ENCODE measurements at regions not wholly inside any gene's neighbourhood (a gene's known extent, or its start where the extent isn't known, plus 50 kb on each side); places are given as distances from the start of the nearest gene placed in this dataset.
"Not testable (repeated sequence)": the region's sequence is repeated elsewhere in the genome, so short reads cannot be mapped to it uniquely, and the experiment has no call there.

DNA sequence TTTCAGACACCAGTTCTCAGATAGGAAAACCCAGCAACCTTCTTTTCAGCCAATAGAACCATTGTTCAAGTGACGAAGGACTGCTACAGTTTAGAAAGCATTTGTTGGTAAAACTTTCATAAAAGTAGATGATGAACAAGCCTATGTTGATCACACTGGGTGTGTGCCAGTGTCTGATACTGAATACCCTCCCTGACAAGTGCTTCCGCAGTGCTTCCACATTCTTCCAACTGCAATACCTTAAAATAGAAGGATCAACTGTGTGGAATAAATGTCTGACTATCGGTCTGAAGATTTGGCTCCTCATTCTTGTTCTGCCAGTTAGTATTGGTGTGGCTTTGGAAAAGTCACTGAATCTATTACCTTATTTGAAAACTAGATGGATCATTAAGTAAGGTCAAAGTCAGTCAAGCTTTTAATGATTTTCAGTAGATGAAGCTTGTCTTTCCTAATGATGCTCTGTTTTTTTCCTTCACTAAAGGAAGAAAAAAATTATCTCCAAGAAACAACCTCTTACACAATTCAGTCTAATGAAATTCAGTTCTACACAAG, 479.4 kb upstream of the CBLB start:
- no peak for DNase-seq (ENCODE audit: low read depth)

DNA sequence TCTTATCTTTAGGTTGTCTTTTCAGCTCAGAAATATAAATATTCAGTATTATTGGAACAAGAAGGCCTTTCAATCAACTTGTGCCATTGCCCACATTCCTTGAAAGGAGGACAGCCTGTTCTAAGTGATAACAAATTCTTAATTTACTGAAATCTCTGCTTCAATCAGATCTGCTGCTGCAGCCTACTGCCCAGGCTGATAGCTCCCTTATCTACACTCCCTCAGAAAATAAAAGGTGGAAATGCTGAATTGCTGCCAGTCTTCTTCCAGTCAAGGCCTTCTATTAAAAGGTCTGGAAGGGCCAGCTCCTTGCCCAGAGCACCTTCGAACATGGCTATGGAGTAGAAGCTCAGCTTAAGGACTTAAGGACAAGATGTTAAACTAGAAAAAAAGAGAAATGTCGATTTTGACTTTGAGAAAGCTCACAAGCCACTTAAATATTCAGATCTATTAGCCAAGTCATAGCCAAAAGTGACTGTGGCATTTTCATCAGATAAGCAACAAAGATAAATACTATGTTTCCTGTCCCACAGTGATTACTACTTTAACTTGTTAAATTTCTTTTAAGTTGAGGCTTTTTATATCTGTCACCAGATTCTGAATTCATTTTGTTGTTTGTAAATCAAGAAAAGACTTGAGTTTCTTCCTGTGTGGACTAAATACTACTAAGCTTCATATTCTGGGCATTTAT, 480.5 kb upstream of the CBLB start:
- no peak for DNase-seq (ENCODE audit: low read depth)

GRCh38 chr3:106355873-106356272, 487.1 kb upstream of the CBLB start:
- DNase-seq (ENCODE audit: low read depth): no peak

GRCh38 chr3:106359692-106360091, 490.9 kb upstream of the CBLB start:
- DNase-seq (ENCODE audit: low read depth): no peak

- not testable (repeated sequence) for DNase-seq (ENCODE audit: low read depth)
Measured at GRCh38 chr3:106360901-106361300, 492.1 kb upstream of the CBLB start.

DNA sequence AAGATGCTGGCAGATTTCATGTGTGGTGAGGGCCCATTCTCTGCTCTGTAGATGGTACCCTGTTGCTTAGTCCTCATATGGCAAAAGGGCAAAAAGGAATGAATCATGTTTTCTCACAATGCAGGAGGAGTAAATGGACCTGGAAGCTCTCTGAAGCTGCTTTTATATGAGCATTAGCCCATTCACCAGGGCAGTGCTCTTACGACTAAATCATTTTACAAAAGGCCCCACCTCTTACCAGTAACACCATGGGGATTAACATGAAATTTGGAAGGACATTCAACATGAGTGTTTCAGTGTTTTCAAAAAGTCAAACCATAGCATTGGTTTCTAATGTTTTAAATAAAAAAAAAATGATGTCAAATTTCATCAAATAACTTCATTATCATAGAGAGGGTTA, 495.7 kb upstream of the CBLB start:
- no peak for DNase-seq (ENCODE audit: low read depth)

- no peak for DNase-seq (ENCODE audit: low read depth)
Measured at GRCh38 chr3:106365061-106365691, 496.4 kb upstream of the CBLB start.

DNA sequence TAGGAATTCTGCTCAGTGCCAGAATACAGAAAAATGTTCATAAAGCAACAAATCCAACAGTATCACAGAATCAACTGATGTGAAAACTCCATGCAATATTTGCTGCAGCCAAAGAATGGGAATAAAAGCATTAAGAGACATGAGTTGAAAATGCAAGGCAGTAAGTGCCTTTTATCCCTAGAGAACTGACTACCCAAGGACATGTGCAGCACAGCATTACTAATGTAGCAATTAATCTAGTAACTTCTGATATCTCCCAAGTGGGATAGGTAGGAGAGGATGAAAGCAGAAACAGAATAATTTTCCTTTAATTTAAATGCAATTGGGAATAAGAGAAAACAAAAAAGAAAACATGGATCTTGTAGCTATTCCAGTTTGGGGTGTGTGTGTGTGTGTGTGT, 497.5 kb upstream of the CBLB start:
- DNase-seq (ENCODE audit: low read depth): no peak

DNA sequence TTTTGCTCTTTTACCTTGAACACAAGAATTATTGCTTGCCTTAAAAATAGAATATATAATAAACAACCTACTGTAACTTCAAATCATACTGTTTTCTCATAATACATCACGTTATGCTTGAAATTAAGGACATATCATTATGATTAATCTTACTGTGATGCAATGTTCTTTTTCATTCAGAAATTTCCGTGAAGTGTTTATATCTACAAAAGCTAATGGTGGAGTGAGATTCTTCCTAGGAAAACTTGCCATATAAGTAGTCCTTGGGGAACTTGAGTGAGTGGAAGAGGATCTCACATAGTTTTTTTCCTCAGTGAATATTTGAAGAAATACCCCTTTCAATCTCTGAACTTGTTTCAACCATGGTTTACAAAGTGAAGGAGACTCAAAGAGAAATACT, 498.7 kb upstream of the CBLB start:
- no peak for DNase-seq (ENCODE audit: low read depth)

DNA sequence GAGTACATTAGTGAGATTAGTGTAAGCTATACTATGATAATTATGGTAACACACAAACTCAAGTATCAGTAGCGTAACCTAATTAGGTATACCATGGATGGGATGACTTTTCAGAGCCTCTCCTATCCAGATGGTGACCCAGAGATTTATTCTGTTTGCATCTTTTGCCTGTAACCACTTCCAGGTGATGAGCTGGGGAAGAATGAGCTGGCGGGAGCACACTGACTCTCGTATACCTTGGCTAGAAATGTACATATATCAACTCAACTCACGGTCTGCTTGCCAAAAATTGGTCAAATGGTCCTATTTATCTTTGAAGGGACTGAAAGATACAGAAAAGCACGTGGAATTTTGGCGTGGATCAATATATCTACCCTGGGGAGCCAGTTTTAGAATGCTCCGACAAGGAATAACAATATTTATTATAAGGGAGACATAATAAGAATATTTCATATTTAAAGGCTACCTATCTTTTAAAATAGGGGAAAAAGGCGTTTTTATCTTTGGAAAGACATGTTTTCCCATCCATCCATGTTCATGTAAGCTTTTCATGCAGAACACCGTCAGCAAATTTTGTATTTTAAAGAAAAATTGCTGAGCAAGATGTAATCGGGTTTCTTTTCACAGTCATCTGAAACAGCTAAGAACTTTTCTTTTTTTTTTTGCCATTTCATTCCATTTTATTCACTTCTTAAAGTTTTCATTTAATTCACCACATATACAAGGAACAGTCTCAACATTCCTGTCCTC, 502.6 kb upstream of the CBLB start:
- no peak for DNase-seq (ENCODE audit: low read depth)

GRCh38 chr3:106371971-106372805, 503.4 kb upstream of the CBLB start:
- no peak for DNase-seq (ENCODE audit: low read depth)

DNA sequence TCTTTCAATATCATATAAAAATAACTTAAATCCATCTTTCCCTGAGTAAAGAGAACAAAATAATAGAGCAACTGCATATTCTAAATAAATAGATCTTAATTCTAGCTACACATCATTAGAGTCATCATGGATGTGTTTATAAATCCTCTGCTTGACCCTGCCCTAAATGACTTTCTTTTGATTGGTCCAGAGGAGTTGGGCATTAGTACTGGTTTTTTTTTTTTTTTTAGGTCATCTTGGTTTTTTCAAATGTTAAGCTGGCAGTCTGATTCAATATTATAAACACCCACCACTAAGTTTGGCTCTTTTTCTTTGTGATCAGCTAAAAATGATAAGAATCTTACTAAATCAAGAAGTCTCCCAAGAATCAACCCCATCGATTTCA, 504.0 kb upstream of the CBLB start:
- no peak for DNase-seq (ENCODE audit: low read depth)

- no peak for DNase-seq (ENCODE audit: low read depth)
Measured at GRCh38 chr3:106376016-106376570, 507.3 kb upstream of the CBLB start.

- DNase-seq (ENCODE audit: low read depth): no peak
Measured at GRCh38 chr3:106379251-106379750, 510.5 kb upstream of the CBLB start.

DNA sequence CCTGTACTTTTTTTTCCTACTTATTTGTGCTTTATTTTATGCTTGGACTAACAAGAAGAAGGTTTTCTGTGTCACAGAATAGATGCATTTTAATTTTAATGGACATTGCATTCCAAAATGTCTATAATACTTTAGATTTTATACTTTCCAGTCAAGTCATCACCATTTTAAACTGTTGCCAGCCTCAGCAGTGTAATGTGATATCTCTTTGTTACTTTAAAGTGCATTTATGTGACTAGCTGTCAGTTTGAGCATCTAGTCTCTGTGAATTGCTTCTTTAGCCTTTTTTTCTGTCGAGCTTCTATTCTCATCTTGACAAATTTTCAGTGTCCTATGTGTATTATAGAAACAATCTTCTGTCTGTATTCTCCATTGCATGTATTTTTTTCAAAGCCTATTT, 511.4 kb upstream of the CBLB start:
- no peak for DNase-seq (ENCODE audit: low read depth)

DNA sequence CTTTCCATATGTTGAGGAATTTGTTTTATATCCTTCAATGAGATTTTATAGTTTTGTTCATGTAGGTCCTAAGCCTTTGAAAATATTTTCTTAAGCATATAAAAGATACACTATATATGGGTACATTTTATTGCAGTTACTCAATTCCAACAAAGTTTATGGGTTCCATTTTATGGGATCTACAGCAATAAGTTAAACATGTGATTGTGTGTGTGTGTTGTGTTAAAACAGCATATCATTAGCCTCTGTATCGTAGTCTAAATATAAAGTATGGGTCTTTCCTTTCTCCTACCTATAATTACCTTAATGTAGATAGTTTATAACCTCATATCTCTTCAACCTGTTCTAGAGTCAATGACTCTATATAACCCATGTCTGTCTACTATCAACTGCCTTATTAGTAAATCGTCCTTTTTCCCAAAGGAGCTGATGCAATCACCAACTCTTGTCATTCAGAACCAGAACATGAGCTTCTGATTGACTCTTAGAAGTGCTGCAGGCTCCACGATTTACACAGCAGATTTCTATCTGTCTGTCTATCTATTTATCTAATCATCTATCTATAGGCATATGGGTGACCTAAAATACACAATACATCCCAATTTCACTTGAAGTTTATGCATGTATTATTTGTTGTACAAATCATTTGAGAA, 512.6 kb upstream of the CBLB start:
- no peak for DNase-seq (ENCODE audit: low read depth)

DNA sequence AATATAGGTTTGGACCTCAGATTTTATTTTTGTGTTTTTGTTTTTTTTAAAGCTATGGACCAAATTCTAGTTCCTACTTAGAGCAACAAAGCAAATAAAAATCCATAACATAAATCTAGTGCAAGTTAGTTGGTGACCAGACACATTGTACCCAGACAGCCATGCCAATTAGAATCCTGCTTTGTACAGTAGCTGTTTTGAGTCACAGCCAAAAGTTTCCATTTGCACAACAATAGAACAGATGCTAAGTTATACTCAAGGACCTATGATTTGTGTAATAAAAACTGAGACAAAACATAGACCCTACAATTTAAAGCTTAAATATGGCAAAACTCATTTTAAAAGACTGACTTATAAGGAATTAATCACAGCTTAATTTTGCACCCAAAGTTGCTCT, 513.1 kb upstream of the CBLB start:
- DNase-seq (ENCODE audit: low read depth): no peak

- no peak for DNase-seq (ENCODE audit: low read depth)
Measured at GRCh38 chr3:106386050-106386449, 517.2 kb upstream of the CBLB start.

- DNase-seq (ENCODE audit: low read depth): no peak
Measured at GRCh38 chr3:106392915-106393314, 524.1 kb upstream of the CBLB start.

DNA sequence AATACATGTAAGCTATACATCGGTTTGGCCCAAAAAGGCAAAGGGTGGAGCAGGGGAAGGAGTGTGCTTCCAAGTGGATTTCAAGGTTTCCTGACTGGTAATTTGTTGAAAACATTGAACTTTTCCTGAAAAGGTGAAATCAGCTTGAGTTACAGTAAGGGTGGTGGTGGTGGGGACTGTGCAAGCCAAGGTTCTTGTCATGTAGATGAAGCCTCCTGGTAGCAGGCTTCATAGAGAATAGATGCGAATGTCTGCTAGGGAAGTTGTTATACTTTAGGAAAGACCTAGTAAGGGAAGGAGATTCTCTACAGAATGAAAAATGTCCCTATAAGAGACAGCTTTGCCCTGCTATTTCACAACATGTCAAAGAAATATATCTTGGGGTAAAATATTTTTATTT, 528.2 kb upstream of the CBLB start:
- no peak for DNase-seq (ENCODE audit: low read depth)

Measured in HS-5 (cell line).